SK-N-SH treated with all-trans-retinoic acid at 6 μM for 48 hours (cell line): ENCODE measurements at regions not wholly inside any gene's neighbourhood (a gene's known extent, or its start where the extent isn't known, plus 50 kb on each side); places are given as distances from the start of the nearest gene placed in this dataset.

ENCODE experiments used
- ATAC-seq: fragments of 200-7000 bp; cut with Tn5 transposase; 3 replicates; pipeline ENCODE4 v1.9.1; 2020; ENCODE audit warnings: mild to moderate bottlenecking, moderate library complexity
- ARNTL ChIP-seq: fragments of 450-650 bp; formaldehyde crosslinking; IDR thresholded peaks from 2 replicates; pipeline ENCODE4 v1.5.0; 2020; ENCODE audit warnings: low read depth, mild to moderate bottlenecking, moderate library complexity, borderline replicate concordance
- BACH2 ChIP-seq: fragments of 250-450 bp; sonication (Bioruptor Pico); IDR thresholded peaks from 2 replicates; pipeline ENCODE4 v1.9.0; 2021; ENCODE audit warnings: mild to moderate bottlenecking, borderline replicate concordance
- CSDC2 ChIP-seq: fragments of 250-450 bp; sonication (Bioruptor Pico); IDR thresholded peaks from 2 replicates; pipeline ENCODE4 v1.5.0; 2020; ENCODE audit warnings: mild to moderate bottlenecking, moderate library complexity
- CSRNP3 ChIP-seq: fragments of 250-450 bp; sonication (Bioruptor Pico); IDR thresholded peaks from 2 replicates; pipeline ENCODE4 v1.5.1; 2021; ENCODE audit warnings: mild to moderate bottlenecking, moderate library complexity
- GLIS3 ChIP-seq: fragments of 250-450 bp; sonication (Bioruptor Pico); IDR thresholded peaks from 2 replicates; pipeline ENCODE4 v1.5.0; 2020; ENCODE audit warnings: mild to moderate bottlenecking, moderate library complexity
- ISL1 ChIP-seq: fragments of 250-450 bp; sonication (Bioruptor Pico); IDR thresholded peaks from 2 replicates; pipeline ENCODE4 v2.1.2; 2022; ENCODE audit warnings: mild to moderate bottlenecking, moderate library complexity
- OSR1 ChIP-seq: fragments of 250-450 bp; sonication (Bioruptor Pico); IDR thresholded peaks from 2 replicates; pipeline ENCODE4 v1.8.0; 2022; ENCODE audit warnings: moderate library complexity, mild to moderate bottlenecking, inconsistent platforms
- PPARA ChIP-seq: fragments of 250-450 bp; sonication (Bioruptor Pico); IDR thresholded peaks from 2 replicates; pipeline ENCODE4 v1.5.0; 2020; ENCODE audit warnings: mild to moderate bottlenecking, borderline replicate concordance
- RARB ChIP-seq: fragments of 250-450 bp; sonication (Bioruptor Pico); IDR thresholded peaks from 2 replicates; pipeline ENCODE4 v1.8.0; 2021; ENCODE audit warnings: mild to moderate bottlenecking, moderate library complexity
- SNAI2 ChIP-seq: fragments of 250-450 bp; sonication (Bioruptor Pico); IDR thresholded peaks from 2 replicates; pipeline ENCODE4 v1.5.0; 2020; ENCODE audit warnings: mild to moderate bottlenecking, moderate library complexity
- TCF4 ChIP-seq: fragments of 250-450 bp; sonication (Bioruptor Pico); IDR thresholded peaks from 2 replicates; pipeline ENCODE4 v1.8.0; 2021; ENCODE audit warnings: mild to moderate bottlenecking, moderate library complexity, borderline replicate concordance
- ZC3H10 ChIP-seq: fragments of 250-450 bp; sonication (Bioruptor Pico); IDR thresholded peaks from 2 replicates; pipeline ENCODE4 v1.5.1; 2021; ENCODE audit warnings: mild to moderate bottlenecking, moderate library complexity
- ZFP3 ChIP-seq: fragments of 250-450 bp; sonication (Bioruptor Pico); IDR thresholded peaks from 2 replicates; pipeline ENCODE4 v1.5.0; 2020; ENCODE audit warnings: mild to moderate bottlenecking, moderate library complexity
- ZFP30 ChIP-seq: fragments of 450-650 bp; formaldehyde crosslinking; IDR thresholded peaks from 2 replicates; pipeline ENCODE4 v1.5.0; 2022; ENCODE audit warnings: mild to moderate bottlenecking, moderate library complexity
- ZNF70 ChIP-seq: fragments of 450-650 bp; formaldehyde crosslinking; IDR thresholded peaks from 2 replicates; pipeline ENCODE4 v1.5.0; 2020; ENCODE audit warnings: mild to moderate bottlenecking, moderate library complexity
- ZNF8 ChIP-seq: fragments of 450-650 bp; formaldehyde crosslinking; IDR thresholded peaks from 2 replicates; pipeline ENCODE4 v1.5.0; 2020; ENCODE audit warnings: mild to moderate bottlenecking, moderate library complexity
- TF ChIP-seq, protein P1 (sequence below): fragments of 250-450 bp; sonication (Bioruptor Pico); IDR thresholded peaks from 2 replicates; pipeline ENCODE4 v1.5.1; 2020; ENCODE audit warnings: low read depth, mild to moderate bottlenecking, moderate library complexity
- TF ChIP-seq, protein P2 (sequence below): fragments of 250-450 bp; sonication (Bioruptor Pico); IDR thresholded peaks from 2 replicates; pipeline ENCODE4 v1.8.0; 2021; ENCODE audit warnings: low read depth, mild to moderate bottlenecking, moderate library complexity, borderline replicate concordance
- TF ChIP-seq, protein P3 (sequence below): fragments of 250-450 bp; sonication (Bioruptor Pico); IDR thresholded peaks from 2 replicates; pipeline ENCODE4 v1.5.0; 2020; ENCODE audit warnings: mild to moderate bottlenecking, moderate library complexity

- ATAC-seq = no peak
- TF ChIP-seq, protein P1, sequence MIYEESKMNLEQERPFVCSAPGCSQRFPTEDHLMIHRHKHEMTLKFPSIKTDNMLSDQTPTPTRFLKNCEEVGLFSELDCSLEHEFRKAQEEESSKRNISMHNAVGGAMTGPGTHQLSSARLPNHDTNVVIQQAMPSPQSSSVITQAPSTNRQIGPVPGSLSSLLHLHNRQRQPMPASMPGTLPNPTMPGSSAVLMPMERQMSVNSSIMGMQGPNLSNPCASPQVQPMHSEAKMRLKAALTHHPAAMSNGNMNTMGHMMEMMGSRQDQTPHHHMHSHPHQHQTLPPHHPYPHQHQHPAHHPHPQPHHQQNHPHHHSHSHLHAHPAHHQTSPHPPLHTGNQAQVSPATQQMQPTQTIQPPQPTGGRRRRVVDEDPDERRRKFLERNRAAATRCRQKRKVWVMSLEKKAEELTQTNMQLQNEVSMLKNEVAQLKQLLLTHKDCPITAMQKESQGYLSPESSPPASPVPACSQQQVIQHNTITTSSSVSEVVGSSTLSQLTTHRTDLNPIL (CRISPR knock-in tag) = no peak
- TF ChIP-seq SNAI2 (no peak), TCF4 (CRISPR knock-in tag) (no peak), CSRNP3 (no peak), RARB (CRISPR knock-in tag) (no peak), BACH2 (no peak), ZC3H10 (no peak), OSR1 (CRISPR knock-in tag) (no peak)
Measured at GRCh38 chr16:55204923-55205322, 119.1 kb upstream of the IRX6 start.

DNA sequence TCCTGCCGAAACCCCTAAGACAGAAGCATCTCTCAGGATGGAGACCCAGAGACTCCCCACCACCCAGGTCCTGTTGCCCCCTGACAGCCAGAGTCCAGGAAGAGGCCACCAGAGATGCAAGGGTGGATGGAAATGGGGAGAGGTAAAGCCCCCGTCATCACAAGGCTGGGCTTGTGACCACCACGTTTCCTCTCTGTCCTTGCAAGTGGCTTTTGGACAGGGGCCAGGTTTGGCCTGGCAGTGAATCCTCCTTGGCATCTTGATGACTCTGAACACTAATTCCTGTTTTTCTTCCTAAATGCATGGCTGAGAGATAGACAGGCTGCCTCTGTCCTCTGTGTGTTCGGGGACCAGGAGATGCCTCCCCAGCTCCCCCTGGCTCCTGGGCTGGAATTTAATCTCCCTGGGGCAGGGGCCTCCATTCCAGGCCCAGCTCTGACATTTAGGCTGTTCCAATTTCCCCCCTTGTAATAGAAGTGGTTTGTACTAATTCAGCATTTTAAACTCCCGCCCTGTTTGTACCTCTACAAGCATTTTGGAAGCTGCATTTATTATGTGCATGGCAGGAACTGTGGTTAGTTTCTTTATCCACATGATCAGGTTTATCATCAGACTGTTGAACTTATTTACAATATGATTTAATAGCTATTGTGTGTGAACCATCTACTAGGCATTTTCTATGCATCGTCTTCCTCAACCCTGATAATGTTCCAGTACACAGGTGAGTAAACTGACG is 116.1 kb upstream of the IRX6 start:
- TF ChIP-seq ZFP30 (CRISPR knock-in tag) = no peak

GRCh38 chr16:55209626-55210025 is 114.4 kb upstream of the IRX6 start:
- TF ChIP-seq ZNF70 (CRISPR knock-in tag) = no peak
- TF ChIP-seq CSDC2 (CRISPR knock-in tag) = no peak
- TF ChIP-seq OSR1 (CRISPR knock-in tag) = no peak
- TF ChIP-seq BACH2 = no peak
- no peak for TF ChIP-seq RARB (CRISPR knock-in tag)
- TF ChIP-seq TCF4 (CRISPR knock-in tag) = no peak
- TF ChIP-seq CSRNP3 = no peak
- TF ChIP-seq ZFP3 = no peak
- TF ChIP-seq, protein P2, sequence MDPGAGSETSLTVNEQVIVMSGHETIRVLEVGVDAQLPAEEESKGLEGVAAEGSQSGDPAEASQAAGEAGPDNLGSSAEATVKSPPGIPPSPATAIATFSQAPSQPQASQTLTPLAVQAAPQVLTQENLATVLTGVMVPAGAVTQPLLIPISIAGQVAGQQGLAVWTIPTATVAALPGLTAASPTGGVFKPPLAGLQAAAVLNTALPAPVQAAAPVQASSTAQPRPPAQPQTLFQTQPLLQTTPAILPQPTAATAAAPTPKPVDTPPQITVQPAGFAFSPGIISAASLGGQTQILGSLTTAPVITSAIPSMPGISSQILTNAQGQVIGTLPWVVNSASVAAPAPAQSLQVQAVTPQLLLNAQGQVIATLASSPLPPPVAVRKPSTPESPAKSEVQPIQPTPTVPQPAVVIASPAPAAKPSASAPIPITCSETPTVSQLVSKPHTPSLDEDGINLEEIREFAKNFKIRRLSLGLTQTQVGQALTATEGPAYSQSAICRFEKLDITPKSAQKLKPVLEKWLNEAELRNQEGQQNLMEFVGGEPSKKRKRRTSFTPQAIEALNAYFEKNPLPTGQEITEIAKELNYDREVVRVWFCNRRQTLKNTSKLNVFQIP (CRISPR knock-in tag) = no peak
- TF ChIP-seq, all 23 proteins: peak for 0
- ATAC-seq = no peak

More for the DNA sequence above, 116.1 kb upstream of the IRX6 start:
- no peak for ATAC-seq

- no peak for ATAC-seq
- TF ChIP-seq CSRNP3 = no peak
- TF ChIP-seq ISL1 = no peak
- no peak for TF ChIP-seq ARNTL (CRISPR knock-in tag)
- no peak for TF ChIP-seq BACH2
- TF ChIP-seq ZNF8 = no peak
- no peak for TF ChIP-seq SNAI2
- no peak for TF ChIP-seq GLIS3 (CRISPR knock-in tag)
- no peak for TF ChIP-seq PPARA (CRISPR knock-in tag)
- TF ChIP-seq, protein P1 (CRISPR knock-in tag) = no peak
- TF ChIP-seq OSR1 (CRISPR knock-in tag) = no peak
- TF ChIP-seq, protein P2 (CRISPR knock-in tag) = no peak
- TF ChIP-seq, protein P3, sequence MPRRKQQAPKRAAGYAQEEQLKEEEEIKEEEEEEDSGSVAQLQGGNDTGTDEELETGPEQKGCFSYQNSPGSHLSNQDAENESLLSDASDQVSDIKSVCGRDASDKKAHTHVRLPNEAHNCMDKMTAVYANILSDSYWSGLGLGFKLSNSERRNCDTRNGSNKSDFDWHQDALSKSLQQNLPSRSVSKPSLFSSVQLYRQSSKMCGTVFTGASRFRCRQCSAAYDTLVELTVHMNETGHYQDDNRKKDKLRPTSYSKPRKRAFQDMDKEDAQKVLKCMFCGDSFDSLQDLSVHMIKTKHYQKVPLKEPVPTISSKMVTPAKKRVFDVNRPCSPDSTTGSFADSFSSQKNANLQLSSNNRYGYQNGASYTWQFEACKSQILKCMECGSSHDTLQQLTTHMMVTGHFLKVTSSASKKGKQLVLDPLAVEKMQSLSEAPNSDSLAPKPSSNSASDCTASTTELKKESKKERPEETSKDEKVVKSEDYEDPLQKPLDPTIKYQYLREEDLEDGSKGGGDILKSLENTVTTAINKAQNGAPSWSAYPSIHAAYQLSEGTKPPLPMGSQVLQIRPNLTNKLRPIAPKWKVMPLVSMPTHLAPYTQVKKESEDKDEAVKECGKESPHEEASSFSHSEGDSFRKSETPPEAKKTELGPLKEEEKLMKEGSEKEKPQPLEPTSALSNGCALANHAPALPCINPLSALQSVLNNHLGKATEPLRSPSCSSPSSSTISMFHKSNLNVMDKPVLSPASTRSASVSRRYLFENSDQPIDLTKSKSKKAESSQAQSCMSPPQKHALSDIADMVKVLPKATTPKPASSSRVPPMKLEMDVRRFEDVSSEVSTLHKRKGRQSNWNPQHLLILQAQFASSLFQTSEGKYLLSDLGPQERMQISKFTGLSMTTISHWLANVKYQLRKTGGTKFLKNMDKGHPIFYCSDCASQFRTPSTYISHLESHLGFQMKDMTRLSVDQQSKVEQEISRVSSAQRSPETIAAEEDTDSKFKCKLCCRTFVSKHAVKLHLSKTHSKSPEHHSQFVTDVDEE (CRISPR knock-in tag) = no peak
Measured at GRCh38 chr16:55212791-55213190, 111.2 kb upstream of the IRX6 start.
